IMR-90 (cell line): ENCODE measurements at regions not wholly inside any gene's neighbourhood (a gene's known extent, or its start where the extent isn't known, plus 50 kb on each side); places are given as distances from the start of the nearest gene placed in this dataset.

Source experiments
- ATAC-seq: fragments of 200-7000 bp; cut with Tn5 transposase; 2 replicates; pipeline ENCODE4 v1.9.1; 2020; ENCODE audit warnings: low read depth, mild to moderate bottlenecking, moderate library complexity
- BruUV-seq: library from RNA; stranded (reverse); fragments of 400-500 nt; replicated peaks from 2 replicates; lab custom pipeline; 2021; lab: Mats Ljungman, UMichigan
- CTCF ChIA-PET: fragments of 300-600 bp; formaldehyde crosslinking; extraction: SDS; loops from one replicate; lab custom pipeline; 2021; ENCODE audit warnings: antibody characterized with exemption; lab: Yijun Ruan, JAX
- POLR2A ChIA-PET: fragments of 300-600 bp; sonication (Branson Sonifier 250); formaldehyde crosslinking; loops from one replicate; lab custom pipeline; 2022; ENCODE audit warnings: antibody characterized with exemption; ENCODE audit not compliant: unreplicated experiment; lab: Charles Lee
- DNase-seq: peaks from one replicate; pipeline ENCODE4 v3.0.0; 2013
- H2AFZ ChIP-seq: replicated peaks from 2 replicates; pipeline ENCODE3; 2013; ENCODE audit warnings: low read length, mild to moderate bottlenecking; ENCODE audit not compliant: poor library complexity
- H2AK5ac ChIP-seq: 2 replicates; pipeline ENCODE4 v1.6.1; 2013; ENCODE audit warnings: low read depth, low read length, inconsistent platforms
- H2AK9ac ChIP-seq: replicated peaks from 2 replicates; pipeline ENCODE3; 2013; ENCODE audit warnings: mild to moderate bottlenecking, low read depth, low read length, moderate library complexity; ENCODE audit not compliant: poor library complexity
- H2BK120ac ChIP-seq: 2 replicates; pipeline ENCODE4 v1.6.1; 2013; ENCODE audit warnings: low read depth, low read length, inconsistent platforms
- H2BK15ac ChIP-seq: 3 replicates; pipeline ENCODE4 v1.6.1; 2013; ENCODE audit warnings: low read depth, low read length, inconsistent platforms
- H2BK20ac ChIP-seq: 2 replicates; pipeline ENCODE4 v1.6.1; 2013; ENCODE audit warnings: low read depth, mild to moderate bottlenecking, inconsistent platforms, low read length, moderate library complexity
- H2BK5ac ChIP-seq: 2 replicates; pipeline ENCODE4 v1.6.1; 2013; ENCODE audit warnings: mild to moderate bottlenecking, low read depth, low read length, inconsistent platforms; ENCODE audit not compliant: poor library complexity, severe bottlenecking
- H3K14ac ChIP-seq: replicated peaks from 2 replicates; pipeline ENCODE4 v1.6.1; 2013; ENCODE audit warnings: low read depth, low read length, inconsistent platforms
- H3K18ac ChIP-seq: 2 replicates; pipeline ENCODE4 v1.6.1; 2013; ENCODE audit warnings: low read depth, low read length, control low read depth
- H3K23ac ChIP-seq: 2 replicates; pipeline ENCODE4 v1.6.1; 2013; ENCODE audit warnings: low read depth, low read length, inconsistent platforms
- H3K27ac ChIP-seq: 2 replicates; pipeline ENCODE4 v1.5.1; 2013; ENCODE audit warnings: mild to moderate bottlenecking, control low read depth, low read length; ENCODE audit not compliant: insufficient read depth
- H3K27me3 ChIP-seq: 2 replicates; pipeline ENCODE4 v1.6.1; 2013; ENCODE audit warnings: low read length; ENCODE audit not compliant: control insufficient read depth, insufficient read depth
- H3K36me3 ChIP-seq: 2 replicates; pipeline ENCODE4 v1.6.1; 2013; ENCODE audit warnings: low read length, mixed read lengths; ENCODE audit not compliant: control insufficient read depth, insufficient read depth
- H3K4ac ChIP-seq: 2 replicates; pipeline ENCODE4 v1.6.1; 2013; ENCODE audit warnings: low read depth, low read length, inconsistent platforms
- H3K4me1 ChIP-seq: 2 replicates; pipeline ENCODE4 v1.6.1; 2013; ENCODE audit warnings: low read length, mixed read lengths; ENCODE audit not compliant: control insufficient read depth, insufficient read depth
- H3K4me2 ChIP-seq: 2 replicates; pipeline ENCODE4 v1.6.1; 2013; ENCODE audit warnings: low read depth, mild to moderate bottlenecking, control low read depth, low read length, moderate library complexity
- H3K4me3 ChIP-seq: 2 replicates; pipeline ENCODE4 v1.5.1; 2013; ENCODE audit warnings: low read depth, mild to moderate bottlenecking, control low read depth, low read length, moderate library complexity; ENCODE audit not compliant: insufficient read depth
- H3K56ac ChIP-seq: 2 replicates; pipeline ENCODE4 v1.6.1; 2013; ENCODE audit warnings: low read length, inconsistent platforms; ENCODE audit not compliant: insufficient read depth; ENCODE audit errors: extremely low read depth
- H3K79me1 ChIP-seq, 2 experiments: 2 replicates each; pipeline ENCODE4 v1.6.1; 2013; ENCODE audit warnings: low read length in 2 of 2, inconsistent platforms in 1 of 2, low read depth in 1 of 2
- H3K9ac ChIP-seq: 2 replicates; pipeline ENCODE4 v1.6.1; 2013; ENCODE audit warnings: low read depth, low read length, control low read depth
- H3K9me1 ChIP-seq: 2 replicates; pipeline ENCODE4 v1.6.1; 2013; ENCODE audit warnings: low read length, inconsistent platforms; ENCODE audit not compliant: insufficient read depth
- H3K9me3 ChIP-seq: 2 replicates; pipeline ENCODE4 v1.6.1; 2013; ENCODE audit warnings: low read length; ENCODE audit not compliant: control insufficient read depth, insufficient read depth
- H4K20me1 ChIP-seq: 2 replicates; pipeline ENCODE4 v1.6.1; 2013; ENCODE audit warnings: low read length, inconsistent platforms; ENCODE audit not compliant: insufficient read depth
- H4K5ac ChIP-seq: 2 replicates; pipeline ENCODE4 v1.6.1; 2013; ENCODE audit warnings: mild to moderate bottlenecking, low read depth, low read length, control low read depth
- H4K8ac ChIP-seq, 2 experiments: 2 replicates each; pipeline ENCODE4 v1.6.1; 2013; ENCODE audit warnings: low read depth in 2 of 2, low read length in 2 of 2, control low read depth in 1 of 2, inconsistent platforms in 1 of 2
- H4K91ac ChIP-seq: 2 replicates; pipeline ENCODE4 v1.6.1; 2013; ENCODE audit warnings: low read depth, low read length, inconsistent platforms; ENCODE audit not compliant: insufficient read depth
- MAFK ChIP-seq: IDR thresholded peaks from 2 replicates; pipeline ENCODE4 v1.6.1; 2012; ENCODE audit warnings: low read depth, low read length, improper control_type of control experiment
- WGBS, 2 experiments: methylation state at CpG; one replicate each; pipeline versions ENCODE4 v1.1.5 to v1.1.7; 2013; ENCODE audit warnings: missing lambda C conversion rate in 2 of 2; ENCODE audit not compliant: insufficient read length in 1 of 2; ENCODE audit errors: extremely low coverage in 2 of 2; 5-methylcytosine and 5-hydroxymethylcytosine counted together
- dilution Hi-C: fragments of 300-500 bp; cut with HindIII; formaldehyde crosslinking; loops from one replicate; pipeline ENCODE4 v1.14.3; 2018; ENCODE audit warnings: low sequenced_read_pairs; ENCODE audit not compliant: unreplicated experiment
- in situ Hi-C: fragments of 300-500 bp; cut with MboI; formaldehyde crosslinking; loops from 3 replicates; pipeline ENCODE4 v1.14.3; 2019; ENCODE audit warnings: low sequenced_read_pairs, inconsistent platforms, mixed read lengths
- intact Hi-C: fragments of 100-400 bp; cut with micrococcal nuclease; formaldehyde crosslinking; loops from 2 replicates; pipeline ENCODE4 v1.10.0; 2022
- TF ChIP-seq, protein P1 (sequence below): conservative IDR thresholded peaks from 2 replicates; pipeline ENCODE4 v1.5.1; 2012; ENCODE audit warnings: mild to moderate bottlenecking, low read depth, low read length, improper control_type of control experiment

DNA sequence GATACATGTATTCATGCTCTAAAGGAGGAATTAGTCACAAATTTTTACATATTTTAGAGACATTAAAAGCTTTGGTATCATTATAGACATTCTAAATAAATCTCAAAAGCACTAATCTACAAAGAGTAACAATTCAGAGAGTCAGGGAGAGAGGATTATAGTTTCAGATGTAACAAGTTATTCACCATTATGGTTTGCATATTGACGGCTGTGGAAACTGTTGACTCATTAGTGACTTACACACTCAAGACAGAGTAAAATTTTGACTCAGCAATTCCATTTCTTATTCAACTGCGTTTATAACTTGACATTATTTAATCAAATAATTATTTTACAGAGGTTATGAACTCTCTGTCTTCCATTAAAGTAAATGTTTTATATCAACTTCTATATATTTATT lies 95.4 kb upstream of the SEMA3C start:
- no peaks in the 10 kb centered on the region for H3K79me1 ChIP-seq
- H2BK15ac ChIP-seq = no peak overlapping the region
- no peak overlapping the region for H3K23ac ChIP-seq
- H3K4ac ChIP-seq = no peak overlapping the region
- H4K91ac ChIP-seq = no peak overlapping the region
- no peak overlapping the region for H2BK120ac ChIP-seq
- H3K4me2 ChIP-seq = no peak overlapping the region
- no peak overlapping the region for H3K4me3 ChIP-seq
- WGBS, 2 experiments = no CpG with 5 or more reads among the region's 2 CpGs
- DNase-seq (peak; percentile 26), ATAC-seq (no peak)
- CTCF ChIA-PET = no interaction called here
- POLR2A ChIA-PET = no interaction called here
- no peak overlapping the region for H2AFZ ChIP-seq
- no peak overlapping the region for H3K18ac ChIP-seq
- H3K27ac ChIP-seq = no peak overlapping the region
- no peaks in the 10 kb centered on the region for H3K4me1 ChIP-seq
- dilution Hi-C loops (no loop called here), in situ Hi-C loops (no loop called here), intact Hi-C loops (no loop called here)
- H3K27me3 ChIP-seq = no peaks in the 10 kb centered on the region
- H3K9ac ChIP-seq = no peak overlapping the region
- no peak overlapping the region for H2BK5ac ChIP-seq
- H2BK20ac ChIP-seq = no peak overlapping the region
- no TSS peak for BruUV-seq
- 0 out of 2 replicates have a peak, but pooled peaks have one; percentile 17 for TF ChIP-seq MAFK
- TF ChIP-seq, protein P1, sequence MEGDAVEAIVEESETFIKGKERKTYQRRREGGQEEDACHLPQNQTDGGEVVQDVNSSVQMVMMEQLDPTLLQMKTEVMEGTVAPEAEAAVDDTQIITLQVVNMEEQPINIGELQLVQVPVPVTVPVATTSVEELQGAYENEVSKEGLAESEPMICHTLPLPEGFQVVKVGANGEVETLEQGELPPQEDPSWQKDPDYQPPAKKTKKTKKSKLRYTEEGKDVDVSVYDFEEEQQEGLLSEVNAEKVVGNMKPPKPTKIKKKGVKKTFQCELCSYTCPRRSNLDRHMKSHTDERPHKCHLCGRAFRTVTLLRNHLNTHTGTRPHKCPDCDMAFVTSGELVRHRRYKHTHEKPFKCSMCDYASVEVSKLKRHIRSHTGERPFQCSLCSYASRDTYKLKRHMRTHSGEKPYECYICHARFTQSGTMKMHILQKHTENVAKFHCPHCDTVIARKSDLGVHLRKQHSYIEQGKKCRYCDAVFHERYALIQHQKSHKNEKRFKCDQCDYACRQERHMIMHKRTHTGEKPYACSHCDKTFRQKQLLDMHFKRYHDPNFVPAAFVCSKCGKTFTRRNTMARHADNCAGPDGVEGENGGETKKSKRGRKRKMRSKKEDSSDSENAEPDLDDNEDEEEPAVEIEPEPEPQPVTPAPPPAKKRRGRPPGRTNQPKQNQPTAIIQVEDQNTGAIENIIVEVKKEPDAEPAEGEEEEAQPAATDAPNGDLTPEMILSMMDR = no peak
- H3K36me3 ChIP-seq = no peaks in the 10 kb centered on the region
- no peaks in the 10 kb centered on the region for H4K20me1 ChIP-seq
- no peaks in the 10 kb centered on the region for H3K9me3 ChIP-seq
- H4K8ac ChIP-seq = no peak overlapping the region
- no peak overlapping the region for H3K56ac ChIP-seq
- H3K9me1 ChIP-seq = no peaks in the 10 kb centered on the region
- no peak overlapping the region for H2AK9ac ChIP-seq
- no peak overlapping the region for H4K5ac ChIP-seq
- no peak overlapping the region for H3K14ac ChIP-seq
- H2AK5ac ChIP-seq = no peak overlapping the region
